Stimulated activated CD8-positive, alpha-beta memory T cell treated with anti-CD3 and anti-CD28 coated beads, Interleukin-2, amount 100 ng/mL, for 48 hours (primary cell): ENCODE measurements at regions not wholly inside any gene's neighbourhood (a gene's known extent, or its start where the extent isn't known, plus 50 kb on each side); places are given as distances from the start of the nearest gene placed in this dataset.
"Not testable (repeated sequence)": the region's sequence is repeated elsewhere in the genome, so short reads cannot be mapped to it uniquely, and the experiment has no call there.

ENCODE experiments used
- DNase-seq, 2 donors: peaks; one replicate each; pipeline ENCODE4 v3.0.0-alpha.2; 2020; ENCODE audit warnings: low read depth in 2 of 2

GRCh38 chr5:109630093-109630492 lies 59.6 kb upstream of the MAN2A1 start:
- DNase-seq: no peak

- DNase-seq: no peak
Measured at GRCh38 chr5:109628591-109628990, 61.1 kb upstream of the MAN2A1 start.

GRCh38 chr5:109621266-109621665 lies 68.5 kb upstream of the MAN2A1 start:
- not testable (repeated sequence) for DNase-seq

GRCh38 chr5:109620651-109621050 lies 69.1 kb upstream of the MAN2A1 start:
- DNase-seq: no peak

GRCh38 chr5:109619606-109620005 lies 70.1 kb upstream of the MAN2A1 start:
- no peak for DNase-seq

GRCh38 chr5:109619021-109619460 lies 70.7 kb upstream of the MAN2A1 start:
- no peak for DNase-seq

GRCh38 chr5:109614981-109615380 lies 74.7 kb upstream of the MAN2A1 start:
- DNase-seq: no peak

- no peak for DNase-seq
Measured at GRCh38 chr5:109614301-109614700, 75.4 kb upstream of the MAN2A1 start.

- no peak for DNase-seq
Measured at GRCh38 chr5:109612278-109612905, 77.3 kb upstream of the MAN2A1 start.

GRCh38 chr5:109611505-109611904 lies 78.2 kb upstream of the MAN2A1 start:
- no peak for DNase-seq

GRCh38 chr5:109611061-109611460 lies 78.7 kb upstream of the MAN2A1 start:
- DNase-seq: no peak

- DNase-seq: no peak
Measured at GRCh38 chr5:109610581-109610980, 79.1 kb upstream of the MAN2A1 start.

GRCh38 chr5:109605207-109605730 lies 84.5 kb upstream of the MAN2A1 start:
- DNase-seq: no peak

- DNase-seq: no peak
Measured at GRCh38 chr5:109604758-109605157, 85.0 kb upstream of the MAN2A1 start.

GRCh38 chr5:109601736-109602135 lies 88.0 kb upstream of the MAN2A1 start:
- no peak for DNase-seq

- no peak for DNase-seq
Measured at GRCh38 chr5:109597893-109598292, 91.8 kb upstream of the MAN2A1 start.

GRCh38 chr5:109594217-109594616 lies 95.5 kb upstream of the MAN2A1 start:
- DNase-seq: no peak

- no peak for DNase-seq
Measured at GRCh38 chr5:109590799-109591198, 98.9 kb upstream of the MAN2A1 start.

- no peak for DNase-seq
Measured at GRCh38 chr5:109589986-109590385, 99.7 kb upstream of the MAN2A1 start.

- DNase-seq: no peak
Measured at GRCh38 chr5:109589239-109589638, 100.5 kb upstream of the MAN2A1 start.

- DNase-seq: no peak
Measured at GRCh38 chr5:109588281-109589035, 101.3 kb upstream of the MAN2A1 start.

- DNase-seq: no peak
Measured at GRCh38 chr5:109584986-109585599, 104.6 kb upstream of the MAN2A1 start.

GRCh38 chr5:109580225-109580624 lies 109.5 kb upstream of the MAN2A1 start:
- DNase-seq: no peak
